ENCODE measurements at regions not wholly inside any gene's neighbourhood (a gene's known extent, or its start where the extent isn't known, plus 50 kb on each side); places are given as distances from the start of the nearest gene placed in this dataset.
"Not testable (repeated sequence)": the region's sequence is repeated elsewhere in the genome, so short reads cannot be mapped to it uniquely, and the experiment has no call there.

DNA sequence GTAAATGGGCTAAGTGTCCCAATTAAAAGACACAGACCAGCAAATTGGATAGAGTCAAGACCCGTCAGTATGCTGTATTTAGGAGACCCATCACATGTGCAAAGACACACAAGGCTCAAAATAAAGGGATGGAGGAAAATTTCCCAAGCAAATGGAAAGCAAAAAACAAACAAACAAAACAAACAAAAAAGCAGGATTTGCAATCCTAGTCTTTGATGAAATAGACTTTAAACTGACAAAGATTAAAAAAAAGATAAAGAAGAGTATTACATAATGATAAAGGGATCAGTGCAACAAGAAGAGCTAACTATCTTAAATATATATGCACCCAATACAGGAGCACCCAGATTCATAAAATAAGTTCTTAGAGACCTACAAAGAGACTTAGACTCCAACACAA lies 429.6 kb downstream of the MAT2B start:
- DNase-seq (ENCODE audit: extremely low read depth in 1 of 2, low read depth in 1 of 2): not testable (repeated sequence)

DNA sequence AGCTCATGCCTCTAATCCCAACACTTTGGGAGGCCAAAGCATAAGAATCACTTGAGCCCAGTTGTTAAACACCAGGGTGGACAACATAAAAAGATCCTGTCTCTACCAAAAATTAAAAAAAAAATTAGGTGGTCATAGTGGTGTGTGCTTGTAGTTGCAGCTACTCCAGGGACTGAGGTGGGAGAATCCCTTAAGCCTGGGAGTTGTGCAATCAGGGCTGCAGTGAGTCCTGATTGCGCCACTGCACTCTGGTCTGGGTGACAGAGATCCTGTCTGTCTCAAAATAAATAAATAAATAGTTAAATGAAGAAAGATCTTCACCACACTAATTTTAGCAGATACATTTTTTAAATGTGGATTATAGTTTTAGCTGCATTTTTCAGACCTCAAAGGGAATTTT lies 433.2 kb downstream of the MAT2B start:
- no peak for DNase-seq (ENCODE audit: extremely low read depth in 1 of 2, low read depth in 1 of 2)

DNA sequence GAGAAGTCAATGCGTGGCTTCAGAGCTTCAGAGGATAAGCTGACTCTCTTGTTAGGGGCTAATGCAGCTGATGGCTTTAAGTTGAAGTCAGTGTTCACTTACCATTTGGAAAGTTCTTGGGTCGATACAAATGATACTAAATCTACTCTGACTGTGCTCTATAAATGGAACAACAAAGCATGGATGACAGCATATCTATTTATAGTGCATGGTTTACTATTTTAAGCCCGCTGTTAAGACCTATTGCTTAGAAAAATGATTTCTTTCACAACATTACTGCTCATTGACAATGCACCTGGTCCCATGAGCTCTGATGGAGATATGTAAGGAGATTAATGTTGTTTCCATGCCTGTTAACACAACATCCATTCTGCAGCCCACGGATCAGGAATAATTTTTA lies 435.7 kb downstream of the MAT2B start:
- no peak for DNase-seq (ENCODE audit: extremely low read depth in 1 of 2, low read depth in 1 of 2)

DNA sequence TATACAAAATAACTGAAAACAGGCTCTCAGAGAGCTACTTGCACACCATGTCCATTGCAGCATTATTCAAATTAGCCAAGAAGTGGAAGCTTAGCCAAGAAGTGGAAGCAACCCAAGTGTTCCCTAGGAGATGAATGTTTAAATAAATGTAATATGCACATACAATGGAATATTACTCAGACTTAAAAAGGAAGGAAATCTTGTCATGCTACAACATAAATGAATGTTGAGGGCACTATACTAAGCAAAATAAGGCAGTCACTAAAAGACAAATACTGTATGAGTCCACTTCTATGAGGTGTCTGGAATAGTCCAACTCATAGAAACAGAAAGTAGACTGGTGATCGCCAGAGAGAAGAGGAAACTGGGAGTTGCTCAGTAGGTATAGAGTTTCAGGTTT lies 438.1 kb downstream of the MAT2B start:
- DNase-seq (ENCODE audit: extremely low read depth in 1 of 2, low read depth in 1 of 2): no peak

DNA sequence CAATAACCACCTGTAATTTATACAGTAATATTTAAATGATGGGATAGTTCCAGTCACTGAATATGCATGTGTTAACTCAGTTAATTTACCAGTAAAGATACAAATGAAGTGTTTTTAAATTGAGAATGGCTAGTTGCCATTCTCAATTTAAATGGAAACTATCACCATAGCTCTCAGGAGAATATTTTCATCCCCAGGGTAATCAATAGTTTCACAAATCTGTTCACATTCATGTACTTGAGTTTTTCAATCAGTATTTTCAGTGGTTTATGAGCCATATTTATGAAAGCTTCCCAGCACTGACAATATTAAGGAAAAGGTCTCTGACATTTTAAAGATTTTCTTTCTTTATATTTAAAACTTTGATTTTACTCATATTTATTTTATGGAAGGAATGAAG lies 439.3 kb downstream of the MAT2B start:
- no peak for DNase-seq (ENCODE audit: extremely low read depth in 1 of 2, low read depth in 1 of 2)

DNA sequence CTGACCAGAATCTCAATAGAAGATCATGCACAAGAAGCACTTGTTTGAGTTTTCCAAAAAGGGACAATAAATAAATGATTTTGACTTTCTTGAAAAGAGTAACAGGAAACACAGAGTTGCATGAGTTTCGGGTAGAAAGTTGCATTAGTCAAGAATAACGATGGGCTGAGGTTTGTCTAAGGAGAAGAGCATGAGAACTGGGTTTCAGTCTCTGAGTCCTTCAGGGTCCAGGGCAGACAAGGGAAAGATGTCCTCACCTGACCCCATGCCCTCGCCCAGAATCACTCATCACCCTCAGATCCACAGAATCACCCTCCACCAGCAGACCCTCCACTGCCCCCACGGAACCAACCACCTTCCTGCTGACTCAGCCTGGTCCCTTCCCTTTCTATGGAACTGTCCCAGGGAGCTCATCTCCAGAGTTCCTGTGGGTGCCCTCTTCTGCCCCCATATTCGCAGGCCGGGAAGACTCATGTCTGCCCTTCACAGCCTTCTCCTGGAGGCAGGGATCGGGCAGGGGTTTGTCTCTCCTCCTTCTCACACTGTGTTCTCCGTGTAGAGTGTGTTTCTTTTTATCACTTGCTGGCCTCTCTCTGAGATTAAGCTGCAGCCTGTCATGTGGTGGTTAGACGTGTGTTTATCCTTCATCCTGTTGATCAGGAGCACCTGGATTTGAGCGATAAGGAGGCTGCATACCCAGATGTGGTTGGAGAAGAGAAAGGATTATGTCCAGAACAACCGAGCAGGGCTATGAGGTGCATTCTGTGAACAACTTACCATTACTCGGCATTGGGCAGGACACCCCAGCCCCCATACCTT lies 442.6 kb downstream of the MAT2B start:
- DNase-seq (ENCODE audit: extremely low read depth in 1 of 2, low read depth in 1 of 2): no peak

DNA sequence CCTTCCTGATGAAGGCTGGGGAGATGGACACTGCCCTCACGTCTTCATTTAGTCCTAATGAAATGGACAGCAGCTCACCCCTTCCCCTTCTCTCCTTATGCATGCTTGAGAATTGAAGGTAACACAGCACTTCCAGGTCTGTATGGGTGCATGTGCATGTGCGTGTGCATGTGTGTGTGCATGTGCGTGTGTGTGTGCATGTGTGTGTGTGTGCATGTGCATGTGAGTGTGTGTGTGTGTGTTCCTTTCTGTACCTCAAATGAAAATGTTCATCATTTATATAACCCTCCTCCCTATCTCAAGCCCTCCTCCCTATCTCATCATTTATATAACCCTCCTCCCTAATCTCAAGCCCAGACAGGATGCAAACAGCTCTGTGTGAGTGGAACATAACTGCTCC lies 444.8 kb downstream of the MAT2B start:
- no peak for DNase-seq (ENCODE audit: extremely low read depth in 1 of 2, low read depth in 1 of 2)

DNA sequence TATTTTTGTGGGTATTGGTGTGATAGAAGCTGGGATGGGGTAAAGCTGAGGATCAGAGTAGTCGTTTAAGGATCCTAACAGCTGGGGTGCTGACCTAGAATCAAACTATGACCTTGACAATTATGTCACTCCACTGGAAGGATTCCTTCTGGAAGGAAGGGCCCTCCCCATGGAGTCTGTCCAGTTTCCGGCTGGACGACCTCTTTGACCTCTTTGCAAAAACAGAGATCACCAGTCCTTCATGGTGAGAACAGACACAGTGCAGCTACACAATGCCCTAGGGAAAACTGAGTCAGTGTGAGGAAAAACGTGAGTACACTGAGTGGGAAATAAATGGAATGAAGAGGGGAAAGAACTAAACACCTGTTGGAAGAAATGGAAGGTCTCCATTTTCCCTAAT lies 445.6 kb downstream of the MAT2B start:
- DNase-seq (ENCODE audit: extremely low read depth in 1 of 2, low read depth in 1 of 2): no peak

DNA sequence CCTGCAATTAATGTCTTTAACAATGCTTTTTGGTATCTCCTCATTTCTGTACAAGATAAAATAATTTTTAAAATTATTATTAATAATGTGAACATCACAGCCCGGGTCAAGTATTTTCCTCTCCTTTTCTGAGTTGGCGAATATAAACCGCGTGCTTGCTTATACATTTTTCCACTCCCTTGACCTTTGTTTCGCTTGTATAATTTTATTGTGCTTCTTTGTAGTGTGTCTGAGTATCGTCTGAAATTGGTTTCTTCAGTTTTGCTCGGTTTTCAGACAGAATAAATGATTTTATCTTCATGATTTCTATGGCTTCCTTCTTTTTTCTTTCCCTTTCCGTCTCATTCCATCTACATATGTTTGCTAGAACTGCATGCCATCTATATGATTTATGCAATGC lies 448.5 kb downstream of the MAT2B start:
- no peak for DNase-seq (ENCODE audit: extremely low read depth in 1 of 2, low read depth in 1 of 2)

DNA sequence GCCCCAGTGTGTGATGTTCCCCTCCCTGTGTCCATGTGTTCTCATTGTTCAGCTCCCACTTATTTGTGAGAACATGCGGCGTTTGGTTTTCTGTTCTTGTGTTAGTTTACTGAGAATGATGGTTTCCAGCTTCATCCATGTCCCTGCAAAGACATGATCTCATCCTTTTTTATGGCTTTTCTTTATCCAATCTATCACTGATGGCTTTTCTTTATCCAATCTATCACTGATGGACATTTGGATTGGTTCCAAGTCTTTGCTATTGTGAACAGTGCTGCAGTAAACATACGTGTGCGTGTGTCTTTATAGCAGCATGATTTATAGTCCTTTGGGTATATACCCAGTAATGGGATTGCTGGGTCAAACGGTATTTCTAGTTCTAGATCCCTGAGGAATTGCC lies 455.8 kb downstream of the MAT2B start:
- not testable (repeated sequence) for DNase-seq (ENCODE audit: extremely low read depth in 1 of 2, low read depth in 1 of 2)

DNA sequence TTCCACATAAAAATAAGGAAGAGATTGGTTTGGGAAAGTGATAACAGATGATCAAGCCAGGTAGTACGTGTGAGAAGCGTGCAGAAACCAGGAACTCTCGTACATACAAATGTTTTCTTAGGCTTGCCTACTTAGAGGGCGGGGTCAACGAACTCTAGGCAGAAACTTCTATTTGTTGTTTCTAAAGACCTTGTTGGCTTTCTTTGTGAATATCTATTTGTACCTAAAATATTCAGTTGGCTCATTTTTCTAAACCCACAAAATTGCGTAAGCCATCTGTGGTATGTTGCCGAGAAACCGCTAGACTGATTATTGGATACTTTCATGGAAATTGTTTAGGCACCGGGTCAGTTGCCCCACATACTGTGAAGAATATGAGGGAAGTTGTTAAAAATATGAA lies 458.5 kb downstream of the MAT2B start:
- DNase-seq (ENCODE audit: extremely low read depth in 1 of 2, low read depth in 1 of 2): no peak

DNA sequence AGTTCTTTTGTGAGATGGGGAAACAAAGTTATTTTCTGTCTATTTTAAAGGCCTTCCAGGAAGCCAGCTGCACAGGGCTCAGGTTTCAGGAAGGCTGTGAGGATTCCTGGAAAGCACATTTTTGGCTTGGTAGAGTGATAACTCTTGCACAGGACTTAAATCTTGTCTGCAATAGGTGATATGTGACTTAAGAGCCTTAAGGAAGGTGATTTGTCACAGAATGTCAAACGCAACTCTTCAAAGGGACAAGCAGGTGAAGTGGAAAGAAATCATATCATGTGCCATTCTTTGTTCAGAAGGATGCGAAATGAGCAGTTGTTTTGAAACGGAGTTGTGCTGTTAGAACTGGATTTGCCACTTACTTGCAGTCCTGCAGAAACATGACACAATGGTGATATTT lies 459.3 kb downstream of the MAT2B start:
- DNase-seq (ENCODE audit: extremely low read depth in 1 of 2, low read depth in 1 of 2): no peak

DNA sequence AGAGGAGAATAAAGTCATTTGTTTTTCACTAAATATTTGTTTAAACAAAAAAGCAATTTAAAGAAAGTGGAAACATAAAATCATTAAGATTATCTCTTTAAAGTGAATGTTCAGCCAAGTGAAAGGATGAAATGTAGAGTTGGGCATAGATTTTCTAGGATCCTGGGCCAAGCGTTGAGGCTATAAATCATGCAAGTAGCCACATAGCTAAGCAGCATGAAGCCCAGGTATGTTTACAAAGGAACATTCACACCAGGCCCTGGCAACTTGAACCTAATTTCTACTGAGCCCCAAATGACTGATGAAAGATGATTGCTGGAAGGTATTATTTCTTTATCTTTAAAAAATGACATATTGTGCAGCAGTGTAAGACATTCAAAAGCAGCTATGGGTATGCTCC lies 461.8 kb downstream of the MAT2B start:
- no peak for DNase-seq (ENCODE audit: extremely low read depth in 1 of 2, low read depth in 1 of 2)

DNA sequence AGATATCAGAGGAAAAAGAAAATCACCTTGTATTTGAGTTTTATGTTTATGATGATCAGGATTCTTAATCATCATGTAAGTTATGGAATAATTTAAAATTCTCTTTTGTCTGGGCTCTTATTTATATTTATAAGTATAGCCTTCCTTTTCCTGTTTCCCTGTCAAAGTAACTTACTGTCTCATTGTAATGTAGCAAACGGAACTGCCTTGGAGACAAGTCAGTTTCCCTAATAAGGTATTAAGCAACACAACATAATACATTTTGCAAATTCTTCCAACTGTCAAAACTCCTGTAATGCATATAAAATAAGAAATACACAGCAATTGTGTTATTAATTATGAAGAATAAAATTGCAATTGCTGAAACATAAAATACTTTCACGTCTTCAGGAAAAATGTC lies 463.2 kb downstream of the MAT2B start:
- no peak for DNase-seq (ENCODE audit: extremely low read depth in 1 of 2, low read depth in 1 of 2)

DNA sequence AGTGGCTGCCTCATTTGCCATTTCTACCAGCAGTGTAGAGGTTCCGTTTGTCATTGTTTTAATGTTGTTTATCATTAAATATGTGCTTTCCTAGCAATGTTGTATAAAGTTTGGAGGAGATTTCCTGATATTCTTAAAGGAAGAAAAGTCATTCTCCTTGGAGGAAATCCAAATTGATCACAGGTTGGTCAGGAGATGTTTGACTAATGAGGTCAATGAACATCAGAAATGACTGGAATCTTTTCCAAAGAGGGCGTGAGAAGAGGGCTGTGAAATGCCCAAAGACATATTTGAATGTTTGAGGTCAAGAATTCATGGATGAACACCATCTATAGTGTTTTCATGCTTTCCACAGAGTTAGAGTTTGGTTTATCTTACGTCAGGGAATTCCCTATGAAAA lies 471.3 kb downstream of the MAT2B start:
- DNase-seq (ENCODE audit: extremely low read depth in 1 of 2, low read depth in 1 of 2): no peak

DNA sequence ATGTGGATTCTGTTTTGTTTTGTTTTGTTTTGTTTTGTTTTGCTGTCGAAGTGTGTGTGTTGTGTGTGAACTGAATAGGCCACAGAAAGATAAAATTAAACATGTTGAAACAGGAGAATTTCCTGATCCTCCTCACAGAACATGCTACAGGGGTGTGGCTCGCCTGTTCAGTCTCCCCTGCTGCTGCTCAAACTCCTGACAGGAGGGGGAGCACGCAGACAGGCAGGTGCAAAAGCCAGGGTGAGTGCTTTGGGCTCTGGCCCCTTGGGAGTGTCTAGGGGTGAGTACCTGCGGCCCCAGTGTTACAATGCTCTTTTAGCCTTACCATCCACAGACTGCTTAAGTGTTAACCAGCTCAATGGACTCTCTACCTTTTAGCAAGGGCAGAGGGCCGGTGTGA lies 473.5 kb downstream of the MAT2B start:
- no peak for DNase-seq (ENCODE audit: extremely low read depth in 1 of 2, low read depth in 1 of 2)

DNA sequence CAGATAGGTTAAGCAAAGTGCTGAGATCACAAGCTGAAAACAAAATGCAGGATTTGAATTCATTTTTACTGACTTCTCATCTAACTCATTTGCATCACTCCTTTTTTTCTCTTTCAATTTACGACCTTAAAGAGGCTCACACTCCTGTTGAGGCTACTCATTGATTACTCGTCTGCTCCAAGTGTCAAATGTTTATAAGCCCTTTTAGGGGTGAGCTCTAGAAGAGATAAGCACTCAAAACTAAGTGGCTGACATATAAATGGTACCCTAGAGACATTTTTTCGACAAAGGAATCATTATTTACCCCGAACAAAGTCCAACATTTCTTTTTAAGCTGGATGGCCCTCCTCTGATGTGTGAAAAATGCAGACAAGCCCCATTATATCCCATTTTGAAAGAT lies 483.1 kb downstream of the MAT2B start:
- DNase-seq (ENCODE audit: extremely low read depth in 1 of 2, low read depth in 1 of 2): no peak

DNA sequence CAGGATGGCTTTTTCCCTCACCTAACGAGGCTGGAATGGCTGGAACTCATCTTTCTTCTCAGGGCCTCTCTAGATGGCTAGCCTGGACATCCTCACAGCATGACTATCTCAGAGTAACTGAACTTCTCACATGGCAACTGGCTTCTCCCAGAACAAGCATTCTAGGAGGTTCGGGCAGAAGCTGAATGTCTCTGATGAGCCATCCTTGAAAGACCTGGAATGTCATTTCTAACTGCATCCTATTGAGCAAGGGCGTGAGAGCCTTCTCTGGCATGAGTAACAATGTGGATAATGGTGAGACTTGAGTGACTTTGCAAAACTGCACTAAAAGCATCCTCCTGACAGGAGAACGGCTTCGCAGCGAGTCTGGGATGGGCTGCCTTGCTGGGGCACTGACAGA lies 487.7 kb downstream of the MAT2B start:
- no peak for DNase-seq (ENCODE audit: extremely low read depth in 1 of 2, low read depth in 1 of 2)

DNA sequence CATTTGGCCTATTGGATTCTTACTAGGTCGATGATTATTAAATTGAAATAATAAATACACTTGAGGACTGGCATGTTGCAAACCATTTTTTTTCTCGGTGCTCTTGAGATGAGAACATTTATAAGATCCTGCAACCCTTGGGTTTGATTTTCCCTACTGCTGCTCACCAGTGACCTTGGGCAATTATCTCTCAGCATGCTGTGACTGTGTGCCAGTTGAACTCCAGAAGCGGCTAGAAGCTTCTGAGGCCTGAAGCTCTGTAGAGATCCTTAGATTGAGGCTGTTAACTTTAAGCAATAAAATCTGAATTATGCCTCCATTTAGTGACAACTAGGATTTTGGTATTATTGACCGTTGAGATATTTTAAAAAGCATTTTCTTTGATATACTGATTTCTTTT lies 489.8 kb downstream of the MAT2B start:
- DNase-seq (ENCODE audit: extremely low read depth in 1 of 2, low read depth in 1 of 2): no peak

DNA sequence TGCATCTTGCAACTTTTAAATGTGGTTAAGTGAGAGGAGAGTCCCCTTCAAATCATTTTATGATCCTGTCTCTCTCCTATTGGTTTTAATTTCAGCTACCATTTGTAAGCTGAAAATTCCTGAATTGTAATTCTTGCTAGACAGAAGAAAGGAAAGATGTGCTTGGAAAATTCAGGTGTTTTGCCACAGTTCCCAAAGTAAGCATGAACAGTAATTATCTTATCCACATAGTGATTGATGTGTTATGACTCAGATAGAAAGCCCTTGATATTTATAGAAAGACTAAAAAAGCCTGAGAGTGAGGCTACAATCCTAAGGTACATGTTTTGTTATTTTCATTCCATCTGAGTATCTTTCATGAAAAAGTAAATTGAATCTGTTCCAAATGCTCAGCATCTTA lies 492.5 kb downstream of the MAT2B start:
- DNase-seq (ENCODE audit: extremely low read depth in 1 of 2, low read depth in 1 of 2): no peak

DNA sequence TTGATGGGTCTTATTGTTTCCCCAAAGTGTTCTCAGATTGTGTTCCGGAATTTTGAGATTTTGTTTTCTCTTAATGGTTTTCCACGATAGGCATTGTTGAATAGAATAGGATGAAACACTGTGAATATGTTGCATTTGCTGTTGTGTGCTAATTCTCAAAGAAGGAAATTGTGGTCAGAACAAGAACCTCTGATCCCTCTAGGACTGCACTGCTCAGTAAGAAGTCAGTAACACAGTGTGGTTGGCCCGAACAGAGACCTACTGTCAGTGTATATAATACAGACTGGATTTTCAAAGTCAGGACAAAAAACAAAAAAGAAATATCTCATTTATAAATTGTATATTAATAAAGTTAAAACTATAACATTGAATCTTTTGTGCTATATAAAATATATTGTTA lies 494.8 kb downstream of the MAT2B start:
- DNase-seq (ENCODE audit: extremely low read depth in 1 of 2, low read depth in 1 of 2): no peak

DNA sequence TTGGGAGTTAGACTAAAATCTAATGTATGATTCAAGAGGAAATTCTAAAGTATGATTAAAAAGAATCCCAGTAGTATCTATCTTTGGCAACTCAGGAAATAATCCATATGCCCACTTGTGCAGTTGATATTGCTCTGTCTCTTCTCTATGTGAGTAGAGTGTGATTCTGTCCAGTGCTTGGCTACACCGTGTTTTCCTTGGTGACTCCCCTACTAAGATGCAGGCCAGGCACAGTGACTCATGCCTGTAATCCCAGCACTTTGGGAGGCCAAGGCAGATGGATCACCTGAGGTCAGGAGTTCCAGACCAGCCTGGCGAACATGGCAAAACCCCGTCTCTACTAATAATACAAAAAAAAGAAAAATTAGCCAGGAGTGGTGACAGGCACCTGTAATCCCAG lies 495.4 kb downstream of the MAT2B start:
- no peak for DNase-seq (ENCODE audit: extremely low read depth in 1 of 2, low read depth in 1 of 2)

DNA sequence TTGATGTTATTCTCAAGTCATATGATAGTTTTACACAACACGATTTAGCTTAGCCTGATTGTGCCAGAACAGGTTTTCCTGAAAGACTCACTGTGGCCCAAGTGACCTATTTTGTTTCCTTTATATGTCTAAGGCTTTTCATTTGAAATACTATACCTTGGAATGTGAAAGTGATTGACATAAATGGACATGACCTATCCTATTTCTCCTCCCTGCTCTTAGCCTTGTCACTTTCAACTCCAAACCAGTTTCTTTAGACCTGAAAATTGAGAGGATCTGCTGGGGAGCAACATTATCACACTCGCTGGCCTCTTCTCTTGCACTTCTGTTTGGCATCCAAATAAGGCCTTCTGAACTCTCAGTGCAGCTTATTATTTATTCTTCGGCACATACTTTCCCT lies 496.8 kb downstream of the MAT2B start:
- no peak for DNase-seq (ENCODE audit: extremely low read depth in 1 of 2, low read depth in 1 of 2)
